ENCODE measurements at regions not wholly inside any gene's neighbourhood (a gene's known extent, or its start where the extent isn't known, plus 50 kb on each side); places are given as distances from the start of the nearest gene placed in this dataset.
"Not testable (repeated sequence)": the region's sequence is repeated elsewhere in the genome, so short reads cannot be mapped to it uniquely, and the experiment has no call there.

DNA sequence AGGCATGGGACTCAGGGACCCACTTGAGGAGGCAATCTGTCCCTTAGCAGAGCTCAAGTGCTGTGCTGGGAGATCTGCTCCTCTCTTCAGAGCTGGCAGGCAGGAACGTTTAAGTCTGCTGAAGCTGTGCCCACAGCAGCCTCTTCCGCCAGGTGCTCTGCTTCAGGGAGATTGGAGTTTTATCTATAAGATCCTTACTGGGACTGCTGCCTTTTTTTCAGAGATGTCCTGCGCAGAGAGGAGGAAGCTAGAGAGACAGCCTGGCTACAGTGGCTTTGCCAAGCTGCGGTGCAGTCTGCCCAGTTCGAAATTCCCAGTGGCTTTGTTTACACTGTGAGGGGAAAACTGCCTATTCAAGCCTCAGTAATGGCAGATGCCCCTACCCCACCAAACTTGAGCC lies 329.8 kb downstream of the BMPER start:
- H3K79me2 ChIP-seq (ENCODE audit: control insufficient read depth, insufficient read depth, low read length, unreplicated experiment); H2AFZ ChIP-seq (ENCODE audit: low read length, unreplicated experiment); H3K4me3 ChIP-seq (ENCODE audit: low read depth, low read length); H3K27me3 ChIP-seq (ENCODE audit: insufficient read depth, low read length); H3K27ac ChIP-seq (ENCODE audit: low read depth, low read length); H3K4me1 ChIP-seq (ENCODE audit: control insufficient read depth, insufficient read depth, low read length, unreplicated experiment); H3K36me3 ChIP-seq (ENCODE audit: insufficient read depth, low read length): not testable (repeated sequence)

DNA sequence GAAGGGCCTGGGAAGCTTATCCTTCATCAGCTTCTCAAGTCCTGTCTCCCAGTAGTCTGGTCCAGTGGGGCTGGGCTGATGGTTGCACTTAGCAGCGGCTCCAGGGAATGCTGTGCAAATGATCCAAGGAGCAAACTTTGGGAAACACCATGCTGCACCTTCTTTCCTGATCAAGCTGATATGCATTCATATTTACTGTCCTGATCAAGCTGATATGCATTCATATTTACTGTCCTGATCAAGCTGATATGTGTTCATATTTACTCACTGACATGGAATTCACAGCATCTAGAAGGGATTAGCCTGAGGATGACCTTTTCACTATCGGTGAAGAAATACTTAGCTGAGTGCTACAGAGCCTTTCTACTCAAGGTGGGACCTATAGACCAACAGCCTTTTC lies 330.7 kb downstream of the BMPER start:
- Histone ChIP-seq H3K36me3 (ENCODE audit: insufficient read depth, low read length) (no peaks in the 10 kb centered on the region), H3K79me2 (ENCODE audit: control insufficient read depth, insufficient read depth, low read length, unreplicated experiment) (no peaks in the 10 kb centered on the region), H3K27ac (ENCODE audit: low read depth, low read length) (no peak overlapping the region), H3K27me3 (ENCODE audit: insufficient read depth, low read length) (peaks cover 3% of the 10 kb centered on the region; the same call in 1 of the 2 replicates), H3K4me3 (ENCODE audit: low read depth, low read length) (no peak overlapping the region), H3K4me1 (ENCODE audit: control insufficient read depth, insufficient read depth, low read length, unreplicated experiment) (no peaks in the 10 kb centered on the region), H2AFZ (ENCODE audit: low read length, unreplicated experiment) (no peak overlapping the region)

DNA sequence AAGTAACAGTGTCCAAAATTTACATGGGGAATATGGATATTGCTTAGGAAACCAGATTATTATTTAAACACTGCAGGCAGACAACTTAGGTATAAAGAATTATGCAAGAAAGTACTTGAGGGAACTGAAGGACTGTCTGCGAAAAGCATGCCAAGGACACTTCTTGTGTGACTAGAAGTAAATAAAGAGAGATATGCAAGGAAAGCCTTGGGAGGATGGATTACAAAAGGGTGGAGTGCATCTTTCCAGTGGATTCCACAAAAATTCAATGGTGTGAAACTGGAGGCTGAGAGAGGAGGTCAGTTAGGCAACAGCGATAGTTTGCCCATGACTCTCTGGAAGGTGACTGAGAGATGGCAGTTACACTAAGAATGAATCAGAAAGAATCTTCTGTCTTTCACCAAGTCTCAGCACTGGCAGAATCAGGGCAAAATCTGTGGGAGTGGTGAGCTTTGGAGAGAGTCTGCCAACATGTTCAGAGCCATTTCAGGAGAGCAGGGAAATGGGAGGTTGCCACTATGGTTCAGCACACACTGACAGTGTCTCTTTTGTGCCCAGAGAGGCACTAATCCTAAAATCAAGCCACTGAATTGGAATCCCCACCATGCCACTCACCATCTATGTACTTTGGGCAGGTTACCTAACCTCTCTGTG lies 331.6 kb downstream of the BMPER start:
- no peak overlapping the region for H3K27ac ChIP-seq (ENCODE audit: low read depth, low read length)
- H2AFZ ChIP-seq (ENCODE audit: low read length, unreplicated experiment) = no peak overlapping the region
- H3K4me3 ChIP-seq (ENCODE audit: low read depth, low read length) = no peak overlapping the region
- no peaks in the 10 kb centered on the region for H3K36me3 ChIP-seq (ENCODE audit: insufficient read depth, low read length)
- no peaks in the 10 kb centered on the region for H3K4me1 ChIP-seq (ENCODE audit: control insufficient read depth, insufficient read depth, low read length, unreplicated experiment)
- H3K27me3 ChIP-seq (ENCODE audit: insufficient read depth, low read length) = peaks cover 3% of the 10 kb centered on the region; the same call in 1 of the 2 replicates
- no peaks in the 10 kb centered on the region for H3K79me2 ChIP-seq (ENCODE audit: control insufficient read depth, insufficient read depth, low read length, unreplicated experiment)

DNA sequence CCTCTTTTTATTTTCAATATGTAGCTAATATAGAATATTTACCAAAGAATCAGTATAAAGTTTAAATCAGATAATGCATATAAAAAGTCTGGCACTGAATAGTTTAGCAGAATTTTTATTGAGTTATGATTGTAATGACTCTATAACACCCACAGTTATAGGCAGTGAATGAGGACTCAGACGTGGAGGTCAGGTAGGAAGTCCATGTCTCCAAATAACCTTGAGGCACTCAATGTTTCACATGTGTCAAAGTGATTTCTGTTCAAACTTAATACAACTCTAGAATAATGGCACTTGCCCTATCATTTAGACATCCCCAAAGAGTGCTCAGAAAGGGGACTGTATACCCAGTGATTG lies 332.1 kb downstream of the BMPER start:
- Histone ChIP-seq H3K27me3 (ENCODE audit: insufficient read depth, low read length) (peaks cover 3% of the 10 kb centered on the region; the same call in 1 of the 2 replicates), H3K79me2 (ENCODE audit: control insufficient read depth, insufficient read depth, low read length, unreplicated experiment) (no peaks in the 10 kb centered on the region), H3K27ac (ENCODE audit: low read depth, low read length) (no peak overlapping the region), H3K36me3 (ENCODE audit: insufficient read depth, low read length) (no peaks in the 10 kb centered on the region), H2AFZ (ENCODE audit: low read length, unreplicated experiment) (no peak overlapping the region), H3K4me1 (ENCODE audit: control insufficient read depth, insufficient read depth, low read length, unreplicated experiment) (no peaks in the 10 kb centered on the region), H3K4me3 (ENCODE audit: low read depth, low read length) (no peak overlapping the region)

DNA sequence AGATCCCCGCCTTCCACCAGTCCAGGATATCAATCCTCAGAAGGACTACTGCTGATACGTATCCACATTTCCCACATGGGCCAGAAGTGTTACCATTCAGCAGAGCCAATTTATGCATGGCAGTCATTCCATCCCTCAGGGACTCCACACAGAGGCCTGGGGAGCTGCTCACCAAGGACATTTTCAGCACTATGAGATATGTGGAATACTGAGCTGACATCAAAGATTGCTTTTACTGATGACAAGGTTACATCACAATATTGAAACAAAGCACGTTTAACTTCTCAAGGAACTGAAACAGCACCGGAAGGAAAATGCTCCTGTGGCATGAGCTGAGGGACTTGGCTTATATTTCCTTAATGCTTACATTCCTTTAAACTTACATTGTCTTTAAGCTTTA lies 335.1 kb downstream of the BMPER start:
- Histone ChIP-seq H3K4me1 (ENCODE audit: control insufficient read depth, insufficient read depth, low read length, unreplicated experiment) (no peaks in the 10 kb centered on the region), H3K27me3 (ENCODE audit: insufficient read depth, low read length) (no peaks in the 10 kb centered on the region; the same call in 1 of the 2 replicates), H3K36me3 (ENCODE audit: insufficient read depth, low read length) (no peaks in the 10 kb centered on the region), H3K4me3 (ENCODE audit: low read depth, low read length) (no peak overlapping the region), H2AFZ (ENCODE audit: low read length, unreplicated experiment) (no peak overlapping the region), H3K27ac (ENCODE audit: low read depth, low read length) (no peak overlapping the region), H3K79me2 (ENCODE audit: control insufficient read depth, insufficient read depth, low read length, unreplicated experiment) (no peaks in the 10 kb centered on the region)

DNA sequence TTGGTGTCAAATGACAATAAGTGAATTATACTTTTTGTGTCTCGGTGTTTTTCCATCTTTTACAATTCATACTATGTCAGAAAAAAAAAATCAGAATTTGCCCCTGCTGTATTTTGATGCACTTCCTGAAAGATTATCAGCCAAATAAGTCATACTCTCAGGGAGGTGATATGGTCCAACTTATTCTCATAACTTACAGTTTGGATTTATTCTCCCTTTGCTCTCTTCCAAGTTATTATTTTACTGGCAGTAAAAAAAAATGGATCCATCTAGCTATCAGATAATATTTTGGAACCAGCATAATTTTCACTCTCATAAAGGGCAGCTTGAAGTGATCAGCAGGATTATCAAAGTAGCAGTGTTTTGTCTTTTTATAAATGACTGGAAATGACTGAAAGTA lies 337.1 kb downstream of the BMPER start:
- Histone ChIP-seq H3K27ac (ENCODE audit: low read depth, low read length) (no peak overlapping the region), H3K79me2 (ENCODE audit: control insufficient read depth, insufficient read depth, low read length, unreplicated experiment) (no peaks in the 10 kb centered on the region), H3K27me3 (ENCODE audit: insufficient read depth, low read length) (no peaks in the 10 kb centered on the region), H2AFZ (ENCODE audit: low read length, unreplicated experiment) (no peak overlapping the region), H3K4me3 (ENCODE audit: low read depth, low read length) (no peak overlapping the region), H3K4me1 (ENCODE audit: control insufficient read depth, insufficient read depth, low read length, unreplicated experiment) (peaks cover 3% of the 10 kb centered on the region), H3K36me3 (ENCODE audit: insufficient read depth, low read length) (no peaks in the 10 kb centered on the region)

DNA sequence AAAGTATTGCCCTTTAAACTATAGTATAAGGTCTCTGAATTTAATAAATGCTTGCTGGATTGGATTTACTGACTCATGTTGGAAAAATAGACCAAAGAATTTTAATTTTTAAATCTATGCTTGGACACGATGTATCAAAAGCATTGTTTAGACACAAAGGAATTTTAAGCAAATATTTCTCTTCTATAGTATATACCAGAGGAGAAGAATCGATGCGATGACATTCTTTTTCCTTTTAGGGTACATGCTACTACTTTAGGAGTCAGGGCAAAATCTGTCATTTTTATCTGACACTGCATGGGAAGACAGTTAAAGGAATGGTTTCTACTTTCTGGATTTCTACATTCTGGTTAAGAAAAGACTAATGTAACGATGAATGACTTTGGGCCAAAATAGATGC lies 339.9 kb downstream of the BMPER start:
- no peaks in the 10 kb centered on the region for H3K79me2 ChIP-seq (ENCODE audit: control insufficient read depth, insufficient read depth, low read length, unreplicated experiment)
- no peaks in the 10 kb centered on the region for H3K27me3 ChIP-seq (ENCODE audit: insufficient read depth, low read length)
- no peaks in the 10 kb centered on the region for H3K36me3 ChIP-seq (ENCODE audit: insufficient read depth, low read length)
- no peak overlapping the region for H3K4me3 ChIP-seq (ENCODE audit: low read depth, low read length)
- no peak overlapping the region for H2AFZ ChIP-seq (ENCODE audit: low read length, unreplicated experiment)
- no peak overlapping the region for H3K27ac ChIP-seq (ENCODE audit: low read depth, low read length)
- peaks cover 7% of the 10 kb centered on the region for H3K4me1 ChIP-seq (ENCODE audit: control insufficient read depth, insufficient read depth, low read length, unreplicated experiment)

DNA sequence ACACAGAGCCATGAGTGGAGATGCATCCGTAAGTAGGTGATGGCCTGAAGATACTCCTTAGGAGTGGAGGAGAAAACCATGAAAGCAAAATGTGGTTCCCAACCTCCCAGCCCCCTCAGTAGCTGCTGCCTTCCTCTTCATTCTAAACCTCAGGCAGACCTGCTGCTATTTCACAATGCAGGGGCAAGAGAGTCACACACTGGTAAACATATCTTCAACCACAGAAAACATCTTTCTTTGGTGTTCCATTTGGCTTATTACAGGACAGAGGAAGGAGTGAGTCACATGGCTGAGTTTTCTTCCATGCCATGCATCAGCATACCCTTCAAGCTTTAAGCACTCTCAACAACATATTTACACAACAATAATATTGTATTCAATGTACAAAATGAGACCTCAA lies 342.1 kb downstream of the BMPER start:
- Histone ChIP-seq H3K27ac (ENCODE audit: low read depth, low read length) (no peak overlapping the region), H2AFZ (ENCODE audit: low read length, unreplicated experiment) (no peak overlapping the region), H3K27me3 (ENCODE audit: insufficient read depth, low read length) (no peaks in the 10 kb centered on the region), H3K79me2 (ENCODE audit: control insufficient read depth, insufficient read depth, low read length, unreplicated experiment) (no peaks in the 10 kb centered on the region), H3K4me1 (ENCODE audit: control insufficient read depth, insufficient read depth, low read length, unreplicated experiment) (peaks cover 7% of the 10 kb centered on the region), H3K4me3 (ENCODE audit: low read depth, low read length) (no peak overlapping the region), H3K36me3 (ENCODE audit: insufficient read depth, low read length) (no peaks in the 10 kb centered on the region)

DNA sequence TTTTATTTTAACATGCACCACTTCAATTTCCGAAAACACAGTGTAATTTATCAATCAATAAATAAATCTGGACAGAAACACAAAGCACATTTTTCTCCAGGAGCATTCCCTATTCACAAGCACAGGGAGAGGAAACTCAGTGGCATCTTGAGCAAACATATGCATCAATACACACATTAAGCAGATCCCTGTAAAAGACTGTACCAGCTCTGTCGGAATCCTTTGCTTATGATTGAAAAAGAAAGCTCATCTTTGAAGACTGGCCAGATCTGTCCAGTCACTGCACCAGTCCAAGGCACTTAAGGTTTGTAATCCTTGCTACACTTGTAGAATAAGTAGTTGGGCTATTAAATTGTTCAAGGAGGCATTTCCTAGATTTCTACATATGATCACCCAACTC lies 343.9 kb downstream of the BMPER start:
- Histone ChIP-seq H3K27ac (ENCODE audit: low read depth, low read length) (no peak overlapping the region), H3K36me3 (ENCODE audit: insufficient read depth, low read length) (no peaks in the 10 kb centered on the region), H3K79me2 (ENCODE audit: control insufficient read depth, insufficient read depth, low read length, unreplicated experiment) (no peaks in the 10 kb centered on the region), H3K4me3 (ENCODE audit: low read depth, low read length) (no peak overlapping the region), H3K4me1 (ENCODE audit: control insufficient read depth, insufficient read depth, low read length, unreplicated experiment) (peaks cover 7% of the 10 kb centered on the region), H2AFZ (ENCODE audit: low read length, unreplicated experiment) (no peak overlapping the region), H3K27me3 (ENCODE audit: insufficient read depth, low read length) (no peaks in the 10 kb centered on the region)

DNA sequence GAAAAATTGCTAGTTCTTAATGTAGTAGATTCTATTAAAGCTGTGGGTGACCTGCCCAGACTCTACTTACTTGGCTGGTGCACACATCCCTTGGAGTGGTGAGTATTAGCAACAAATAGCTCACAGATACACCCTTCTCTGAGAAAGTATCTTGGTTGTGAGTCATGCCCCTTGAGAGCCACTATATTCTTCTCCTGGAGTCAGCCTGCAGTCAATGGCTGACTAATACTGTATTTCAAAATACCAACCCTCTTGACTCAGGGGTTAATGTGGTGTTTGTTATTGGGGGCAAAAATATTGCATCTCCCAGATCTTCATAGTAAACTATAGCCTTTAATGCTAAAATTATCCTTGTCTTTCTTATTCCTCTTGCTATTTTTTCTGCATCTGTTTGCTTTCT lies 354.9 kb downstream of the BMPER start:
- H2AFZ ChIP-seq (ENCODE audit: low read length, unreplicated experiment) = no peak overlapping the region
- H3K27ac ChIP-seq (ENCODE audit: low read depth, low read length) = peak overlapping the region; percentile 59

DNA sequence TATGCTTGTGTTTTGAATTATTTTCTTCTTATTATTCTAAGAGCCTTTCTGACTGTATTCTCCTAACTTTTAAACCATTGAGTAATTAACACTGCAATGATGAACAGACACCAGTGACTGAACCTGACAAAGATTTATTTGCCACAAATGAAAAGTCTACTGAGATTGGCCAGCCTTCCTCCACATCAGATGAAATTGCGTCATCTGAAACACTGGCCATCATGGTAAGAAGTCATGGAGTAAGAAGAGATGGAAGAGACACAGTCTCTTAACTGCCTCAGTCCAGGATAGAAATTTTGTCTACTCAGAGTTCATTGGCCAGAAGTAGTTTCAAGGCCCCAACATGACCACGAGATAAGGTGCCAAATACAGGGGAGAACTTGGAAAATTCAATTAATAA lies 357.8 kb downstream of the BMPER start:
- Histone ChIP-seq H2AFZ (ENCODE audit: low read length, unreplicated experiment) (no peak overlapping the region), H3K79me2 (ENCODE audit: control insufficient read depth, insufficient read depth, low read length, unreplicated experiment) (no peaks in the 10 kb centered on the region), H3K27ac (ENCODE audit: low read depth, low read length) (no peak overlapping the region), H3K27me3 (ENCODE audit: insufficient read depth, low read length) (no peaks in the 10 kb centered on the region), H3K36me3 (ENCODE audit: insufficient read depth, low read length) (no peaks in the 10 kb centered on the region), H3K4me3 (ENCODE audit: low read depth, low read length) (no peak overlapping the region), H3K4me1 (ENCODE audit: control insufficient read depth, insufficient read depth, low read length, unreplicated experiment) (peaks cover 15% of the 10 kb centered on the region)

More for the DNA sequence above, 354.9 kb downstream of the BMPER start:
- Histone ChIP-seq H3K27me3 (ENCODE audit: insufficient read depth, low read length) (no peaks in the 10 kb centered on the region), H3K4me3 (ENCODE audit: low read depth, low read length) (no peak overlapping the region), H3K4me1 (ENCODE audit: control insufficient read depth, insufficient read depth, low read length, unreplicated experiment) (peaks cover 15% of the 10 kb centered on the region), H3K79me2 (ENCODE audit: control insufficient read depth, insufficient read depth, low read length, unreplicated experiment) (no peaks in the 10 kb centered on the region), H3K36me3 (ENCODE audit: insufficient read depth, low read length) (no peaks in the 10 kb centered on the region)

All from ACC112 (cell line).